Raji (cell line): ENCODE measurements at regions not wholly inside any gene's neighbourhood (a gene's known extent, or its start where the extent isn't known, plus 50 kb on each side); places are given as distances from the start of the nearest gene placed in this dataset.

ENCODE experiments used
- POLR2A ChIP-seq: IDR thresholded peaks from 2 replicates; pipeline ENCODE4 v1.6.1; 2011; ENCODE audit warnings: low read depth, low read length, control low read depth; ENCODE audit not compliant: insufficient read depth

- TF ChIP-seq POLR2A, result no peak
These were observed 69.4 kb downstream of the TOMM20 start for GRCh38 chr1:235059221-235059620.

- TF ChIP-seq POLR2A, result no peak
These were observed 69.9 kb downstream of the TOMM20 start for GRCh38 chr1:235058695-235059094.

GRCh38 chr1:235057385-235058306 is 71.0 kb downstream of the TOMM20 start:
- no peak for TF ChIP-seq POLR2A

- no peak for TF ChIP-seq POLR2A
These were observed 71.7 kb downstream of the TOMM20 start for GRCh38 chr1:235056937-235057336.

GRCh38 chr1:235054936-235055335 is 73.7 kb downstream of the TOMM20 start:
- no peak for TF ChIP-seq POLR2A

- no peak for TF ChIP-seq POLR2A
These were observed 74.2 kb downstream of the TOMM20 start for GRCh38 chr1:235054466-235054865.

- no peak for TF ChIP-seq POLR2A
These were observed 76.3 kb downstream of the TOMM20 start for GRCh38 chr1:235052067-235053008.

- TF ChIP-seq POLR2A, result no peak
These were observed 77.1 kb downstream of the TOMM20 start for GRCh38 chr1:235051521-235051920.

GRCh38 chr1:235050911-235051360 is 77.7 kb downstream of the TOMM20 start:
- no peak for TF ChIP-seq POLR2A

- no peak for TF ChIP-seq POLR2A
These were observed 79.4 kb downstream of the TOMM20 start for GRCh38 chr1:235049217-235049616.

- TF ChIP-seq POLR2A, result no peak
These were observed 81.2 kb downstream of the TOMM20 start for GRCh38 chr1:235047331-235047871.

- no peak for TF ChIP-seq POLR2A
These were observed 82.6 kb downstream of the TOMM20 start for GRCh38 chr1:235045921-235046601.

- TF ChIP-seq POLR2A, result no peak
These were observed 83.5 kb downstream of the TOMM20 start for GRCh38 chr1:235045034-235045690.

- TF ChIP-seq POLR2A, result no peak
These were observed 85.4 kb downstream of the TOMM20 start for GRCh38 chr1:235043234-235043633.
